Right lobe of liver (tissue), 4 donors: ENCODE measurements at regions not wholly inside any gene's neighbourhood (a gene's known extent, or its start where the extent isn't known, plus 50 kb on each side); places are given as distances from the start of the nearest gene placed in this dataset.

Source experiments
- CTCF ChIP-seq, 4 donors: fragments of 200-600 bp in 3 of 4; fragments of 450-650 bp in 1 of 4; IDR thresholded peaks; one replicate each; pipeline versions ENCODE4 v1.5.1 to v1.8.0; 2016 to 2022; ENCODE audit warnings: antibody characterized with exemption in 4 of 4, mild to moderate bottlenecking in 2 of 4
- POLR2A ChIP-seq: fragments of 450-650 bp; IDR thresholded peaks from one replicate; pipeline ENCODE4 v1.6.1; 2017; ENCODE audit warnings: antibody characterized with exemption, mild to moderate bottlenecking
- donor health status: DM: no; HTN: no; CAD: no.
- donor health status: DM: no; HTN: no; CAD: no.
- donor health status: DM: no; HTN: yes; CAD: no.

GRCh38 chr2:5401115-5401657 lies 291.0 kb upstream of the SOX11 start:
- TF ChIP-seq CTCF (IDR thresholded peaks at IDR 0.05): no peak
- TF ChIP-seq POLR2A: no peak
